ENCODE measurements at regions not wholly inside any gene's neighbourhood (a gene's known extent, or its start where the extent isn't known, plus 50 kb on each side); places are given as distances from the start of the nearest gene placed in this dataset.

DNA sequence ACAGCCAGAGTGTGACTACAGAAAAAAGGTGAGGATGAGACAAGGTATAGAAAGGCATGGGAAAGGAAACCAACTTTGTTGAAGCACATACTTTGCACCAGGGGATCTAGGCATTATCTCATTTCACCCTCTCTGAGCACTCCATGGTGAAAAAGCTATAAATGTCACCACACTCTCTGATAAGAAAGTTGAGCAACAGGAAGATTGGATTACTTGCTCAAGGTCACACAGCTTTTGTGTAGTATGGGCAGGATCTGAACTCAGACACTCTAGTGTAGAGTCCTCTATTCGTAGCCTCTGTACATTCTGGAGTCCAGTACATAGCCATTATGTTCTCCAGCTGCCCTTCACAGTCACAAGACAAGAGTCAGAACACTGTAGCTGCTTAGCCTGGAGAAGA, 163.4 kb upstream of the SEMA6D start:
- DNase-seq, result no peak

DNA sequence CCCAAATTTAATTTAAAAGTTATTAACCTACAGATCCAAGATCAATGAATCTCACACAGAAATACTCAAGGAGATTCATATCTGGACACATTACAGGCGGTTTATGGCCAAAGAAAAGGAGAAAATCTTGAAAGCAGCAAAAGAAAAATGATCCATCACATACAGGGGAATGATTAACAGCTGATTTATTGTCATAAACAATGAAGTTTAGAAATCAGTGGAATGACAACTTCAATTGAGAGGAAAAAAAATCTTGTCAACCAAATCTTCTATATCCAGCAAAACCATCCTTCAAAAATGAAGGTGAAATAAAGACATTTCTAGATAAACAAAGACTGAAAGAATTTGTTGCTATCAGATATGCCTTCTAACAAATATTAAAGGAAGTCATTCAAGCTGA, 156.2 kb upstream of the SEMA6D start:
- DNase-seq, result no peak

DNA sequence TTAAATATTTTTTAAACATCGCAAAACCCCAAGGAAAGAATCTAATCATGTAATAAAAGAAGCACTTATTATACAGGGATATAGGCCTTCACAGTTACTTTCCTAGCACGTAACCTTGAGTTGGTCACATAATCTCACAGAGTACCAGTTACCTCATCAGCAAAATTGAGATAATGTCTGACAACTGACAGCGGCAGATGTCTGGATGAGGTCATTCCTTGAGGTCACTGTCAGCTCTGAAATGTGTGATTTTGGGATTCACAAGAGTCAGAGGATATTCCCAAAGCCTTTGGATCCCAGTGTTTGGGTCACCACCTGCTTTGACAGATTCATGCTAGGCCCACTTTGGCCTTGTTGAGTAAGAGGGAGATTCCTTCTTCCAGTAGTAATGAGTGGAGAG, 151.4 kb upstream of the SEMA6D start:
- no peak for DNase-seq

DNA sequence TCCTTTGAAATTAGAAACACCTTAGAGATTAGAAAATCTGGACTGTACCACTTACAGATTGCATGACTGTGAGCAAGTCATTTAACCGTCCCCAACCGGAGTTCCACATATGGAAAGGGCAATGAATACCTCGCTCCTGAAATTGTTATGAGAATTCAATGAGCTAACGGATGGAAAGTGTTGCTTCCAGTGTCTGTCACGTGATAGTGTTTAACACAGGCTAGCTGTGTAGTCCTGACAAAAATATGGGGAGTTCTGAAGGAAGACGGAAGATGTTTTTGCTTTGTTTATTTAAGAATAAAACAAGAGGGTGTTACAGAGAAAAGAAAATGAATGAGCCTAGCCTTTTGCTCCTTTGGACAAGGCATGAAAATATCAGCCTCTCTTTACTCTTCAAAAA, 150.7 kb upstream of the SEMA6D start:
- no peak for DNase-seq

GRCh38 chr15:47568030-47568429, 149.3 kb upstream of the SEMA6D start:
- no peak for DNase-seq

DNA sequence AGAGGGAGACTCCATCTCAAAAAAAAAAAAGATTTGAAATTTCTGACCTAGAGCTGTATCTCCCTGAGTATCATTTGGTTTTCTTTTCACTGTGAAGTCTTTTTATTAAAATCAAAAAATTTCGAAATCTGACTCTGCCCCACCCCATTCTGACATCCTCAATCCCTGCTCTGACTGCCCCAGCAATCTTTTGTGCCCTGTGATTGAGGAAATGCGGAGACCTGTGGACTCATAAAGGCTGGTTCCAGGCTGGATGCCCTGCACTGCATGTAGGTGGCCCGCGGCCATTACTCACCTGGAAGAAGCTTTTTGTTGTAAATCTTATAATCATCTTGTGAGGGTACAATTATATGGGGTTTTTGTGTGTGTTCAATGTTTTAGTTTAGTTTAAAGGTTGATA, 147.3 kb upstream of the SEMA6D start:
- no peak for DNase-seq

GRCh38 chr15:47570451-47570850, 146.9 kb upstream of the SEMA6D start:
- no peak for DNase-seq

DNA sequence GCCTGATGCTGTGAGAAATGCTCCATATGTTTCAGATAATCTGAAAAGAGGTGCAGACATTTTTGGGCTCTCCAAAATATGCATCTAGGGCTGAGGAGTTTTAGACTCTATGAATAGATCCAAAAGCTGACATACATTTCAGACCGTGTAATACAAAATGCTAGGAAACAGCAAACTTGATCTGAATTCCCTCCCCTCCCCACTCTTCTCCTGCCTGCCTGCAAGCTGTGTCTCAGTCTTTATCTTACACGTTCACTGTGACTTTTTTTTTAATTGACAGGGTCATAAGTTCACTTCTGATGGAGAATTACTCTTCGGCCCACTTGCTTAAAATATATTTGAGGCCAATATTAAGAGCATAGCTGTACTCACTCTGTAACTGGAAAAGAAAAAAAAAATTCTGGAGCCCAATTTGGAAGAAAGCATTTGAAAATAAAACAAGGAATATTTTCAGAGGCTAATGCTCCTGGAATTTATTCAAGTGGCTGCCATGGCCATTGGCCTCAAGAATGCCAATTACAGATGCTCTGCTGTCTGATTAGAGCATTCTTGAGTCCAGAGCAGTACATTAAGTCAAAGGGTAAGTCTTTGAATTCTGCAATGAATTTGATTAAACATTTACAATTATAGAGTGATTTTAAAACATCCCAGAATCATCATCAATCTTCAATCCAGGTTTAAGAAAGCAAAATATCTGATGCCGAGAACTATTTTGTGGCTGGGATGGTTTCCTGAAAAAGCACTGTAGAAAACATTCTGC, 146.2 kb upstream of the SEMA6D start:
- DNase-seq, result no peak

DNA sequence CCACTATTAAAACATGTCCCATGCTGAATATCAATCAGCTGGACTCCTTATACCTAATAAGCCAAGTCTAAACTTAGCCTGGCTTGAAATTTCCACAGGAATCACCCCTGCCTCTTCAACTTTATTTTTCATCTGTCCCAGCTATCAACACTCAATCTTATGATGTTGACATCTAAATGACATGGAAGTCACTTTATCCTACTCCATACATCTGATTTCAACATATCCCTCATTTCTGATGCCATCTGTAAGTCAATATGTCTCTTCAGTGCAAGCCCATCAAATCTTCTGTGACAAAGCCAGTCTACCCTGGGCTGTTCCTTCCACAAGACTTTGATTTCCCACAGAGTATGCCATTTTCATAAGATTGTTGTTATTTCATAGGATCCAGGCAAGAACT, 143.6 kb upstream of the SEMA6D start:
- no peak for DNase-seq

DNA sequence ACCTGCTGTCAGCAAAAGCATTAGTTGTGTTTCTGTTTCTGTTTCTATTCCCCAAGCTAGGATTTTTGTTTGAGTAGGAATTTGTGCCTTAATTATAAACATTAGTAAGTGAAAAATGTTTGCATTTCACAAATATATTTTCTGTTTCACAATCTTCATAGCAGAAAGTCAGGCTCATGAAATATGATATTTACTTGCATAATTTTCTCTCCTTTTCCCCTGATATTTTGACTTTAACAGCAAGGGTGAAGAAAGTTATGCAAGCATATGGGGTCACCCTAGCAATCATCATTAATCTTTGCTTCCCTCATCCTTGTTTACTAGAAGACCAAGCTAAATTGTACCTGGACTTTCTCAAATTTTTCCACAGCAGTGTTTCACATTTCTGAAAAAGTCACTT, 140.3 kb upstream of the SEMA6D start:
- no peak for DNase-seq

DNA sequence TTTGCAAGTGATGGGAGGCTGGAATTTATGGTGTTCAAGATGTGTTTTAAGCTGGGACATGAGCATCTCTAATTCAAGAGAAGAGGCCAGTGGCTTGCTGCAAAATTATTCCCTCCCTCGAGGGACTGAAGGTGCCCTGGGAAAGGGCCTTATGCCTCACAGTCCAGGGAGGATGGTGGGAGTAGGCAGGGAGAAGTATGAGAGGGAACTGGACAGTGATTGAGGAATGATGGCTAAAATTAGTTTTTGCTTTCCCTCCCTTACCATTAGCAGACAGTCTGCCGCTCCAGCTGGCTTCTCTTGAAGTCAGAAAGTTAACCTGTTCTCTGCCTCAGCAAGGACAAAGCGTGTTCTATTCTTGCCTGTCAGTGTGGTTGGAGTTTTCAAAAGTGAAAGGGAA, 139.8 kb upstream of the SEMA6D start:
- no peak for DNase-seq

- no peak for DNase-seq
Measured at GRCh38 chr15:47582233-47582632, 135.1 kb upstream of the SEMA6D start.

DNA sequence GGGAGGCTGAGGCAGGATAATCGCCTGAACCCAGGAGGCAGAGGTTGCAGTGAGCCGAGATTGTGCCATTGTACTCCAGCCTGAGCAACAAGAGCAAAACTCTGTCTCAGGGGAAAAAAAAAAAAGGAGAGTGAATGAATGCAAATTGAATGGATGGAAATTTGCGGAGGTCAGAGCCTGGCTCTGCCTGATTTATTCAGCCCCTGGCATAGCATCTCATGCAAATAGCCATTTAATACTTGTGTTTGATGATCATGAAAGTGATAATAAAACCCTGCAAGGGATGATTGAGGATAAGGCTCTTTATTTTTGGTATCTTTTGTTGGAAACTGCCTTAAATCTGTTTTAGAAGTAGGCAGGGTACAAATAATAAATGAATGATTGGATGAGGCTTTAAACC, 133.0 kb upstream of the SEMA6D start:
- DNase-seq, result no peak

- DNase-seq, result no peak
Measured at GRCh38 chr15:47586653-47587224, 130.6 kb upstream of the SEMA6D start.

- DNase-seq, result no peak
Measured at GRCh38 chr15:47587940-47588802, 129.1 kb upstream of the SEMA6D start.

DNA sequence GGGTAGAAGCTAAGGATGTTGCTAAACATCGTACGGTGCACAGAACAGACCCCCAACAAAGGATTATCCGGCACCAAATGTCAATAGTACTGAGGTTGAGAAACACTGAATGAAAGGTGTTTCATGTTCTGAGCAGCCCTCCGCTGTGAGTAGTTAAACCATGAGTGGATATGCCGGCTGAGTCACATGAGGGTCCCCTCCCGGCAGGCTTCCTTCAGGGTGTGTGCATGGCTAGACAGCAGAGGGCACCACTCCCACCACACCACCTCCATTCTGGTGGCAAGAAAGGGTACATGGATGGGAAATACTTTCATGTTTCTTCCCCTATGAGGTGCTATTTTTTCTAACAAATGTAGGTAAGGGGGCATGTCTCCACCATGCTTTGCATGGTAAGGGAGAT, 128.3 kb upstream of the SEMA6D start:
- no peak for DNase-seq

DNA sequence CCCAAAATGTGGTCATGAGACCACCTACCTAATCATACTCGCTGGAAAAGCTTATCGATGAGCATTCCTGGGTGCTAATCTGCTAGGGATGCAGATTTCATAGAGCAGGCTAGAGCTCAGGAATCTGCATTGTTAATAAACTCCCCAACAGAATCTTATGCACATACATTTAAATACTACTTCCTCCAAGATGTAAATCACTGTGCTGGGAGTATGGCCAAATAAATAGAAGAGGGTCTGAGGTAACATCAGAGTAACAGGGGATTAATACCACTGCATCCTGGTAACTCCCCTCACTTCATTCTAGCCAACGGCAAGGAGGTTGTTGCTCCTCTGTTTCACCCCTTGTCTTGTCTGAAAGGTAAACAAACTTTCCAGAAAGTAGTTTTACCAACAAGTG, 118.3 kb upstream of the SEMA6D start:
- no peak for DNase-seq

DNA sequence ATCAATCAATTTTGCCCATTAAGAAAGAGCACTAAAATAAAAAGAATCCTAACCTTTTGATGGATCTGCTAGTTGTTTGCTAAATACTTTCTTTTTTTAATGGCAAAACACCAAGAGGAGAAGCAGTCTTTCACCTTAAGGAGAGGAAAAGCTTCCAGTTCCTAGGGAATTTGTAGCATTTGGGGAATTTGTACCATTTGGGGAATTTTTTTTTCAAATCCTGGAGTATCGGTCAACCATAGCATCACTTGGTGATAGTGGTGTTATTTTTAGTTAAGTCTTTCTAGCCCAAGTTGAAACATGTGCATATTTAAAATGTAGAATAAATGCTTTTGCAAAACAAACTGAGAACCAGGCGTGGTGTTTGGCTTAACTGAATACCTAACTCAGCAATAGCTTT, 117.5 kb upstream of the SEMA6D start:
- no peak for DNase-seq

DNA sequence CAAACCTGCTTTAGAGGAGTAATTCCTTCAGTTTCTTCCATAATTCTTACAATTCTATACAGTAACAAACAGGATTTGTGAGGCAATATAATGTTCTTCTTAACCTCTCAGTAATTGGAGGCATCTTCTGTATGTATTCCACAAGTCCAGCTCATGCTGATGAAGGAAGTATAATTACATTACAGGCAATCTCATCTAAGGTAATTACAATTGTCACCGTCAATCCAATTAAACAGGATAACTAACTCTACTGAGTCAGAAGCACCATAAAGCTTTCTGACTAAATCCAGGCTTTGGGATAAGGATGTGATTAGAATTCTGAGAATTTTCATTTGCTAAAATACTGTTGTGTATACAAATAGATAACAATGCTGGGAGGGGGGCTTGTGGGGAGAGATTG, 115.2 kb upstream of the SEMA6D start:
- no peak for DNase-seq

- DNase-seq, result peak; percentile 2
Measured at GRCh38 chr15:47603026-47603425, 114.3 kb upstream of the SEMA6D start.

DNA sequence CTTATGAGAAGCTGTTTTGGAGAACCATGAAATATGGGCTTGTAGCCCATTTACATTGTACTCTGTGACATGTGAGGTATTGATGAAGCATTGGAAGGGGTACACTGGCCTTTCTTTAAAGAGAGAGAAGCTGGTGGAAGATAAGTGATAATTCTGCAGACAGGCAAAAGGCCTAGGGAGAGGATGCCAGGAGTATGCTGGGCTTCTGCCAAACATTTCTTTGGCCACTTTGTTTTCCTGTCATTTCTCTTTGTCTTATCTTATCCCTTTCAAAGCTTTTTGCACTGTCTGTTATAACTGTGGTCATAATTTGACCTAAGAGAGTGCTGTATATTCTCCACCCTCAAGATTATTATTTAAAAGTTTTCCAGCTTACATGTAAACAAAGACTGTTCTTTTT, 109.6 kb upstream of the SEMA6D start:
- DNase-seq, result no peak

DNA sequence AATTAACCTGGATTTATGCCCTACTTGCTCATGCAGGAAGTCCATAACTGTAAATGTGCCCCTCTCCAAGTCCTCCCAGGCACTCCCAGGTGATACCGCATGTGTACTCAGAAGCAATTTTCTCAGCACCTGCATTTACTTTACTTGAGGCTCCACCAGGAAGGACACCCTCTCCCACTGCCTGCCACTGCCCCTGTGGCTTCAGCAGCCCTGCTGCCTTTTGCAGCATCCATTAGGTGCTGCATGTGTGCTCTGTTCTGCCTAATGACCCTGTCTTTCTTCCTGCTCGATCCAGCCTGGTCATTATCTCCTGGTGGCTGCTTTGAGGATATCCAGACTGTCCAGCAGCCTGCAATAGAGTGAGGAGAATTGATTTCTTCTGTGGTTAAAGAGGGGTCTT, 107.6 kb upstream of the SEMA6D start:
- DNase-seq, result no peak

DNA sequence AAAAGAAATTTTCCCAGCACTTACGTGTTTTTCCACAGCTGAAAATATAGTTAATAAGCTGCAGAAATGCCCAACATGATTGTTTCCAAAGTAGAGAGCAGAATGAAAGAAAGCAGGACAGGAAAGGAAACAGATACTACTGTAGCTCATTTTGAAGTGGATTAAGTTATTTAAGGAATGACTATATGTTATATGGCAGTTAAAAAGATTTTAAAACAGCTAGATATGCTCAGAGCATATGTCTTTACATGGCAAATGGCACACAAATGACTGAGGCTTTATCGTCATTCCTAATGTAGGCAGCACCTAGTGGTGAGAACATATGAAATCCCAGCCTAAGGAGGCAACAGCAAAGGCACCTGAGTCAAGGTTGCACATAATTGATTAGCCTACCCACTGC, 106.6 kb upstream of the SEMA6D start:
- DNase-seq, result no peak

DNA sequence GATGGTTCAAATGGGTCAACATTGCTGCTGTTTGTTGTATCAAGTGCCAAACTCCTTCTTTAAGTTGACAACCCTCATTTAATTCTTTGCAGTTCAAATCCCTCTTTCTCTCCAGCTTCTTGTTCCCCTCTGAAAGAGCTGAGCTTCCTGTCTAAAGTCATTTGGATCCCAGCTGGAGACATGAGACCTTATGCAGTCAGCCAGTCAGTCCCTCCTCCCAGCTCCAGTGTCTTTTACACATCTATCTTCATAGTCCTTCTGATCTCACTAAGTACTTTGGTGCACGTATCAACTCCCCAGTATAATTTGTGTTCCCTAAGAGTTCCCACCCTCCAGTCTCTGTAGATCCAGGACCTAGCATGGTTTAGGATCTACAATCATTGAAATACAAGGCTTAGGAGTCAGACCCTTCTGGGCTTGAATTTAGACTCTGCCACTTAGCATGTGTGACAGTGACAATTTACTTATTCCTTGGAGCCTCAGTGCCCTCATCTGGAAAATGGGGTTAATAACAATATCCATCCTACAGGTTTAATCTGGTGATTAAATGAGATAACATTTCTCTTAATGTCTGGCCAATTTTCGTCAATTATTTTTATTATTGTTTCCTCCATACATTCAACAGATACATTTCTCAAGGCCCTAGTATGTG, 102.8 kb upstream of the SEMA6D start:
- no peak for DNase-seq

Measured in activated CD4-positive, alpha-beta T cell treated with anti-CD3 and anti-CD28 coated beads for 48 hours (primary cell).